WTC11 (cell line): ENCODE measurements at regions not wholly inside any gene's neighbourhood (a gene's known extent, or its start where the extent isn't known, plus 50 kb on each side); places are given as distances from the start of the nearest gene placed in this dataset.

Source experiments
- ATAC-seq: fragments of 200-7000 bp; cut with Tn5 transposase; 2 replicates; pipeline ENCODE4 v1.10.0; 2021; ENCODE audit warnings: mild to moderate bottlenecking, moderate library complexity
- CTCF ChIA-PET: fragments of 300-600 bp; sonication (Branson Sonifier 250); formaldehyde crosslinking; loops from one replicate; lab custom pipeline; 2021; ENCODE audit warnings: antibody characterized with exemption; lab: Charles Lee
- POLR2A ChIA-PET: fragments of 350-600 bp; sonication (Branson Sonifier 250); formaldehyde crosslinking; loops from one replicate; lab custom pipeline; 2021; ENCODE audit warnings: antibody characterized with exemption; lab: Charles Lee
- DNase-seq: peaks from one replicate; pipeline ENCODE4 v3.0.0; 2021; ENCODE audit warnings: low spot score
- H3K27ac Mint-ChIP-seq: 2 replicates; pipeline ENCODE4 v1.8.0; 2021; ENCODE audit warnings: mixed read lengths
- H3K27me3 Mint-ChIP-seq: 2 replicates; pipeline ENCODE4 v1.8.0; 2021; ENCODE audit warnings: low read depth, mild to moderate bottlenecking, moderate library complexity, mixed read lengths
- H3K36me3 Mint-ChIP-seq: 2 replicates; pipeline ENCODE4 v1.8.0; 2021; ENCODE audit warnings: mixed read lengths
- H3K4me1 Mint-ChIP-seq: 2 replicates; pipeline ENCODE4 v1.8.0; 2022; ENCODE audit warnings: mixed read lengths
- H3K4me3 Mint-ChIP-seq: 2 replicates; pipeline ENCODE4 v1.8.0; 2021; ENCODE audit warnings: mild to moderate bottlenecking, moderate library complexity, mixed read lengths
- H3K9me3 Mint-ChIP-seq: 2 replicates; pipeline ENCODE4 v1.8.0; 2021; ENCODE audit warnings: mixed read lengths
- ATF3 ChIP-seq: sonication (generic); formaldehyde crosslinking; conservative IDR thresholded peaks from 2 replicates; pipeline ENCODE4 v1.8.1; 2022; ENCODE audit warnings: mild to moderate bottlenecking, missing genetic modification reagents
- CREM ChIP-seq: sonication (generic); formaldehyde crosslinking; IDR thresholded peaks from 2 replicates; pipeline ENCODE4 v1.8.1; 2022; ENCODE audit warnings: mild to moderate bottlenecking, missing genetic modification reagents, moderate library complexity
- CTCF ChIP-seq: fragments of 200-600 bp; IDR thresholded peaks from 2 replicates; pipeline ENCODE4 v1.8.0; 2022; ENCODE audit warnings: antibody characterized with exemption
- E2F1 ChIP-seq: sonication (generic); formaldehyde crosslinking; IDR thresholded peaks from 2 replicates; pipeline ENCODE4 v1.8.0; 2022; ENCODE audit warnings: mild to moderate bottlenecking, missing genetic modification reagents
- HMGA2 ChIP-seq: fragments of 250-450 bp; sonication (Bioruptor Pico); IDR thresholded peaks from 2 replicates; pipeline ENCODE4 v1.4.0; 2021; ENCODE audit warnings: mild to moderate bottlenecking, moderate library complexity
- IRF1 ChIP-seq: sonication (generic); formaldehyde crosslinking; IDR thresholded peaks from 2 replicates; pipeline ENCODE4 v1.8.0; 2023; ENCODE audit warnings: missing genetic modification reagents
- MYBL2 ChIP-seq: sonication (generic); formaldehyde crosslinking; IDR thresholded peaks from 2 replicates; pipeline ENCODE4 v1.8.1; 2023; ENCODE audit warnings: mild to moderate bottlenecking, moderate library complexity, missing genetic modification reagents
- PRRX2 ChIP-seq: fragments of 250-450 bp; sonication (Bioruptor Pico); IDR thresholded peaks from 2 replicates; pipeline ENCODE4 v1.8.0; 2021; ENCODE audit warnings: mild to moderate bottlenecking
- SOX15 ChIP-seq: fragments of 250-450 bp; sonication (Bioruptor Pico); IDR thresholded peaks from 2 replicates; pipeline ENCODE4 v1.9.0; 2021; ENCODE audit warnings: mild to moderate bottlenecking
- STAT6 ChIP-seq: sonication (generic); formaldehyde crosslinking; conservative IDR thresholded peaks from 2 replicates; pipeline ENCODE4 v1.8.1; 2023; ENCODE audit warnings: mild to moderate bottlenecking, low read depth, missing genetic modification reagents, moderate library complexity
- TEAD1 ChIP-seq: sonication (generic); formaldehyde crosslinking; IDR thresholded peaks from 2 replicates; pipeline ENCODE4 v1.8.0; 2022; ENCODE audit warnings: mild to moderate bottlenecking, missing genetic modification reagents
- TP53 ChIP-seq: sonication (generic); formaldehyde crosslinking; IDR thresholded peaks from 2 replicates; pipeline ENCODE4 v1.8.1; 2023; ENCODE audit warnings: mild to moderate bottlenecking, missing genetic modification reagents
- ZNF219 ChIP-seq: sonication (generic); formaldehyde crosslinking; IDR thresholded peaks from 2 replicates; pipeline ENCODE4 v1.8.0; 2023; ENCODE audit warnings: missing genetic modification reagents, mild to moderate bottlenecking, borderline replicate concordance
- TF ChIP-seq, protein P1 (sequence below): fragments of 250-450 bp; sonication (Bioruptor Pico); IDR thresholded peaks from 2 replicates; pipeline ENCODE4 v1.9.0; 2021; ENCODE audit warnings: mild to moderate bottlenecking
- TF ChIP-seq, protein P2 (sequence below): sonication (generic); formaldehyde crosslinking; IDR thresholded peaks from 2 replicates; pipeline ENCODE4 v1.8.1; 2022; ENCODE audit warnings: low read depth, missing genetic modification reagents, borderline replicate concordance
- TF ChIP-seq, protein P3 (sequence below): fragments of 250-450 bp; sonication (Bioruptor Pico); IDR thresholded peaks from 2 replicates; pipeline ENCODE4 v1.9.0; 2021; ENCODE audit warnings: mild to moderate bottlenecking

GRCh38 chr1:115428676-115429075 is 90.6 kb upstream of the NGF start (continued):
- TF ChIP-seq ATF3 (CRISPR knock-in tag) (no peak), CREM (CRISPR knock-in tag) (no peak), PRRX2 (CRISPR knock-in tag) (no peak), IRF1 (CRISPR knock-in tag) (no peak), CTCF (no peak), STAT6 (CRISPR knock-in tag) (no peak), ZNF219 (CRISPR knock-in tag) (no peak)
- TF ChIP-seq, protein P1, sequence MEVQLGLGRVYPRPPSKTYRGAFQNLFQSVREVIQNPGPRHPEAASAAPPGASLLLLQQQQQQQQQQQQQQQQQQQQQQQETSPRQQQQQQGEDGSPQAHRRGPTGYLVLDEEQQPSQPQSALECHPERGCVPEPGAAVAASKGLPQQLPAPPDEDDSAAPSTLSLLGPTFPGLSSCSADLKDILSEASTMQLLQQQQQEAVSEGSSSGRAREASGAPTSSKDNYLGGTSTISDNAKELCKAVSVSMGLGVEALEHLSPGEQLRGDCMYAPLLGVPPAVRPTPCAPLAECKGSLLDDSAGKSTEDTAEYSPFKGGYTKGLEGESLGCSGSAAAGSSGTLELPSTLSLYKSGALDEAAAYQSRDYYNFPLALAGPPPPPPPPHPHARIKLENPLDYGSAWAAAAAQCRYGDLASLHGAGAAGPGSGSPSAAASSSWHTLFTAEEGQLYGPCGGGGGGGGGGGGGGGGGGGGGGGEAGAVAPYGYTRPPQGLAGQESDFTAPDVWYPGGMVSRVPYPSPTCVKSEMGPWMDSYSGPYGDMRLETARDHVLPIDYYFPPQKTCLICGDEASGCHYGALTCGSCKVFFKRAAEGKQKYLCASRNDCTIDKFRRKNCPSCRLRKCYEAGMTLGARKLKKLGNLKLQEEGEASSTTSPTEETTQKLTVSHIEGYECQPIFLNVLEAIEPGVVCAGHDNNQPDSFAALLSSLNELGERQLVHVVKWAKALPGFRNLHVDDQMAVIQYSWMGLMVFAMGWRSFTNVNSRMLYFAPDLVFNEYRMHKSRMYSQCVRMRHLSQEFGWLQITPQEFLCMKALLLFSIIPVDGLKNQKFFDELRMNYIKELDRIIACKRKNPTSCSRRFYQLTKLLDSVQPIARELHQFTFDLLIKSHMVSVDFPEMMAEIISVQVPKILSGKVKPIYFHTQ (CRISPR knock-in tag): no peak
- TF ChIP-seq, protein P2, sequence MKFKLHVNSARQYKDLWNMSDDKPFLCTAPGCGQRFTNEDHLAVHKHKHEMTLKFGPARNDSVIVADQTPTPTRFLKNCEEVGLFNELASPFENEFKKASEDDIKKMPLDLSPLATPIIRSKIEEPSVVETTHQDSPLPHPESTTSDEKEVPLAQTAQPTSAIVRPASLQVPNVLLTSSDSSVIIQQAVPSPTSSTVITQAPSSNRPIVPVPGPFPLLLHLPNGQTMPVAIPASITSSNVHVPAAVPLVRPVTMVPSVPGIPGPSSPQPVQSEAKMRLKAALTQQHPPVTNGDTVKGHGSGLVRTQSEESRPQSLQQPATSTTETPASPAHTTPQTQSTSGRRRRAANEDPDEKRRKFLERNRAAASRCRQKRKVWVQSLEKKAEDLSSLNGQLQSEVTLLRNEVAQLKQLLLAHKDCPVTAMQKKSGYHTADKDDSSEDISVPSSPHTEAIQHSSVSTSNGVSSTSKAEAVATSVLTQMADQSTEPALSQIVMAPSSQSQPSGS: no peak
- TF ChIP-seq, protein P3, sequence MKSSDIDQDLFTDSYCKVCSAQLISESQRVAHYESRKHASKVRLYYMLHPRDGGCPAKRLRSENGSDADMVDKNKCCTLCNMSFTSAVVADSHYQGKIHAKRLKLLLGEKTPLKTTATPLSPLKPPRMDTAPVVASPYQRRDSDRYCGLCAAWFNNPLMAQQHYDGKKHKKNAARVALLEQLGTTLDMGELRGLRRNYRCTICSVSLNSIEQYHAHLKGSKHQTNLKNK (CRISPR knock-in tag): no peak
- TF ChIP-seq, all 79 proteins: peak for 0

- no peaks in the 10 kb centered on the region; the same call in 1 of the 2 replicates for H3K27me3 Mint-ChIP-seq
- CTCF ChIA-PET: no interaction called here
- no peak overlapping the region for H3K4me3 Mint-ChIP-seq
- POLR2A ChIA-PET: no interaction called here
- ATAC-seq: no peak
- no peak overlapping the region for H3K27ac Mint-ChIP-seq
- DNase-seq: no peak
- no peaks in the 10 kb centered on the region for H3K4me1 Mint-ChIP-seq
- H3K36me3 Mint-ChIP-seq: no peaks in the 10 kb centered on the region
- H3K9me3 Mint-ChIP-seq: no peaks in the 10 kb centered on the region
- TF ChIP-seq HMGA2 (CRISPR knock-in tag) (no peak), TP53 (CRISPR knock-in tag) (no peak), MYBL2 (CRISPR knock-in tag) (no peak), SOX15 (CRISPR knock-in tag) (no peak), TEAD1 (CRISPR knock-in tag) (no peak), CREM (CRISPR knock-in tag) (no peak), E2F1 (CRISPR knock-in tag) (no peak)
Observed at GRCh38 chr1:115428256-115428655, 90.2 kb upstream of the NGF start.
